ENCODE measurements at regions not wholly inside any gene's neighbourhood (a gene's known extent, or its start where the extent isn't known, plus 50 kb on each side); places are given as distances from the start of the nearest gene placed in this dataset.

- no peaks in the 10 kb centered on the region for H3K36me3 ChIP-seq (replicated peaks; ENCODE audit: control insufficient read depth, insufficient read depth, low read length)
- DNase-seq: no peak
- peaks cover 25% of the 10 kb centered on the region for H3K27me3 ChIP-seq (ENCODE audit: control insufficient read depth, insufficient read depth, low read length)
- no peak overlapping the region for H3K4me3 ChIP-seq (ENCODE audit: insufficient read depth, low read depth, low read length)
These were observed 64.2 kb upstream of the BHLHE23 start for GRCh38 chr20:63070771-63071540.

GRCh38 chr20:63070301-63070625 lies 63.5 kb upstream of the BHLHE23 start:
- H3K27me3 ChIP-seq (ENCODE audit: control insufficient read depth, insufficient read depth, low read length): peaks cover 25% of the 10 kb centered on the region
- H3K36me3 ChIP-seq (replicated peaks; ENCODE audit: control insufficient read depth, insufficient read depth, low read length): no peaks in the 10 kb centered on the region
- no peak overlapping the region for H3K4me3 ChIP-seq (ENCODE audit: insufficient read depth, low read depth, low read length)
- DNase-seq: no peak

- Histone ChIP-seq H3K4me3 (ENCODE audit: insufficient read depth, low read depth, low read length) (no peak overlapping the region), H3K27me3 (ENCODE audit: control insufficient read depth, insufficient read depth, low read length) (peaks cover 25% of the 10 kb centered on the region), H3K36me3 (replicated peaks; ENCODE audit: control insufficient read depth, insufficient read depth, low read length) (no peaks in the 10 kb centered on the region)
- DNase-seq: no peak
These were observed 62.1 kb upstream of the BHLHE23 start for GRCh38 chr20:63068711-63069367.

DNA sequence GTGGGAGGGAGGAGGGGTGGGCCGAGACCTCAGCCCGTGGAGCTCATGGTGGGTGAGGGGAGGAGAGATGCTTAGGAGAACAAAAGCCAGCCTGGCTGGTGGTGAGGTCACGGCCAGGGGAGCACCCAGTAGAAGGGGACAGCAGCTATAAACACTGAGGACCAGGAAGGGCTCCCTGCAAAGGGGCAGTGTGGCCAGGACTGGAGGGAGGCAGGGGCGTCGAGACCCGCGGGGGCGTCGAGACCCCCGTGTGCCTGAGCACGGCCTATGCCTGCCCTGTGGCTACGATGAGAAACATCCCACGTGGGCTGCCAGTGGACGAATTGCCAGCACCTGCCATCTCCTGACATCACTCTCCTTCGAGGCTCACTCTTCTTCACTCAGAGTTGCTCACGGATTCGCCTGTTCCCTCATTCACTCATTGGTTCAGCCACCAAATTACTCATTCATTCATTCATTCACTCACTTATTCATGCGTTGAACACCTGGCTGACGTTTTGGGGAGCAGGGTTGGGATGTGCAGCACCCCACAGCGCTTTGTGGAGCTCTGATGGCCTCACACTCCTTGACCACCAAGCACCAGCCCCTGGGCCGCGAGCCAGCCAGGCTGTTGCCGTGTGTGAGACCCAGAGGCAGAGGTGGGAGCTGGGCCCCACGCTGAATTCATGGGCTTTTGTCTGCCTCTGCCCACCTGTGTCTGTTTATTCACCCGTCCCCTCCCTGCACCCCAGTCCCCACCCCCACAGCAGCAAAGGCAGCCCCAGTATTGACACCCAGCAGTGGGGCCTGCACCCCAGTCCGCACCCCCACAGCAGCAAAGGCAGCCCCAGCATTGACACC lies 61.2 kb upstream of the BHLHE23 start:
- no peaks in the 10 kb centered on the region for H3K36me3 ChIP-seq (replicated peaks; ENCODE audit: control insufficient read depth, insufficient read depth, low read length)
- H3K4me3 ChIP-seq (ENCODE audit: insufficient read depth, low read depth, low read length): no peak overlapping the region

GRCh38 chr20:63067266-63067635 lies 60.5 kb upstream of the BHLHE23 start:
- no peak for DNase-seq
- Histone ChIP-seq H3K4me3 (ENCODE audit: insufficient read depth, low read depth, low read length) (no peak overlapping the region), H3K36me3 (replicated peaks; ENCODE audit: control insufficient read depth, insufficient read depth, low read length) (no peaks in the 10 kb centered on the region), H3K27me3 (ENCODE audit: control insufficient read depth, insufficient read depth, low read length) (peaks cover 11% of the 10 kb centered on the region)

More for the DNA sequence above, 61.2 kb upstream of the BHLHE23 start:
- peaks cover 18% of the 10 kb centered on the region for H3K27me3 ChIP-seq (ENCODE audit: control insufficient read depth, insufficient read depth, low read length)
- DNase-seq: no peak

DNA sequence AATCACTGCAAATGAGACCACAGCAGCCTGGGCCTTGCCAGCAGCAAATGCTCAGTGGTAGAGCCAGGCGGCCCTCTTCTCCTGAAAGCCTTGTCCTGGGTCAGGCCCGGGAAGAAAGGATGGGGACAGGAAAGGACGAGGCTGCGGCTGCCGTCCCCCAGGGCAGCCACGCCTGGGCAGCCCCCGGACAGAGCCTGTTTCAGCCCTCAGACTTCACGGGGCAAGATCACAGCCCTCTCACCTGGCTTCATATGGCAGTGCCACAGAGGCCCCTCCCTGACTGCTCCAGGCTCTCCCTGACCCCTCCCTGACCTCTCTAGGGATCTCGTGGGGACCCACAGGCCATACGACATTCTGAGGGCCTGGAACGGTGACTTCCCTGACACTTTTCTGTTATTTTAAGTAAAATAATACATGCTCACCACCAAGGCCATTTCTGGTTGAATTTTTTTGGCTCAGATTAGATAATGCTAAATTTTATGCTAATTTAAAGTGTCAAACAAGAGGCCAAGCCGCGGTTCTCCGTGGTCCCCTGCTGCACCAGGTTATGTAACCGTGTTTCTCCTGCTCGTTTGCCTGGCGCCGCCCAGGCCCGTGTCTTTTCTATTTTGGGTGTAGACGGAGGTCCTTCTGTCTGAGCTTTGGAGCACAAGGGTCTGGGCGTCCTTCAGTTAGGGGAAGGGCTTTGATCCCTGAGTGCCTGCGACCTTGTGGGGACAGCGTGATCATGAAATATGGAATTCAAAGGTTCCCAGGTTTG lies 59.9 kb upstream of the BHLHE23 start:
- no peak overlapping the region for H3K4me3 ChIP-seq (ENCODE audit: insufficient read depth, low read depth, low read length)
- DNase-seq: no peak

GRCh38 chr20:63065911-63066310 lies 59.1 kb upstream of the BHLHE23 start:
- Histone ChIP-seq H3K4me3 (ENCODE audit: insufficient read depth, low read depth, low read length) (no peak overlapping the region), H3K36me3 (replicated peaks; ENCODE audit: control insufficient read depth, insufficient read depth, low read length) (no peaks in the 10 kb centered on the region), H3K27me3 (ENCODE audit: control insufficient read depth, insufficient read depth, low read length) (peaks cover 4% of the 10 kb centered on the region)
- DNase-seq: peak; percentile 45

More for the DNA sequence above, 59.9 kb upstream of the BHLHE23 start:
- Histone ChIP-seq H3K36me3 (replicated peaks; ENCODE audit: control insufficient read depth, insufficient read depth, low read length) (no peaks in the 10 kb centered on the region), H3K27me3 (ENCODE audit: control insufficient read depth, insufficient read depth, low read length) (peaks cover 11% of the 10 kb centered on the region)

DNA sequence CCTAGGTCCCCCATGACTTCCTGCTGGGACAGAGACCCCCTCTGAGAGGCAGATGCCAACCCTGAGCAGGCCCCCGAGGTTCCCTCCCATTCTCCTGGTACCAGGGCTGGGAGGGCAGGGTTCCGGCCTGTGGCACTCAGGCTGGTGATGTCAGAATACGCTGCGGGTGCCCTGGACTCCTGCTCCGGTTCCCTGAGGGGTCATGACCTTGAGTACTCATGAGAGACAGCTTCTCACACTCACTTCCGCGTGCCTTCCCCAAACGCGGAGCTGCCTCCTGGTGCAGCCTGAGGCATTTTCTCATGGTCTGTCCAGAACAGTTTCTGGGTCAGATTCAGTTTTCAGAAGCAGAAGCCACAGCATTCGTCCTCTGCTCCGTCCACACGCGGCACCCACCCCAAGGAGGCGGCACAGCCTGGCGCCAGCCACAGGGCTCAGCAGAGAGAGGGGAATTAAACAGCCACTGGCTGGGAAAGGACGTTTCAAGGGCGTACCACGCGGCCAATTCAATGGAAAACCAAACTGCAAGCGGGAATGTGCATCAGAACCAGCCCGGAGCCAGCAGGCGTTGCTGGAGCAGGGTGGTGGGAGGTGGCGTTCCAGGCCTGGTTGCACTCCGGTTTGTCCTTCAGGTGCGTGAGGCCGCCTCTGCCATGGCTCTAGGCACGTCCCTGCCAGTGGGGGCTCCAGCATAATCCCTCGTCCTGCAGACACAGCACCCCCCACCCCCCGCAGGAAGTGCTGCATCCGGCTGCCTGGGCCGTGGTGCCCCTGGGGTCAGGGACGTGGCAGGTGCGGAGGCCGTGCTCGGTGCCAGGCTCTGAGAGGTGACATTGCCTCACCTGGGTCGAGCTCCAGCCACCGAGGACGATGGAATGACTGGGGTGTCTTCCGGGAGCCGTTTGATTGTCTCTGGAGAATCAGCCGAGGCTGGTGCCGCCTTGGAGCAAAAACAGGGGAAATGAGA lies 58.3 kb upstream of the BHLHE23 start:
- Histone ChIP-seq H3K4me3 (ENCODE audit: insufficient read depth, low read depth, low read length) (no peak overlapping the region), H3K36me3 (replicated peaks; ENCODE audit: control insufficient read depth, insufficient read depth, low read length) (no peaks in the 10 kb centered on the region), H3K27me3 (ENCODE audit: control insufficient read depth, insufficient read depth, low read length) (no peaks in the 10 kb centered on the region)
- DNase-seq: peak; percentile 66

DNA sequence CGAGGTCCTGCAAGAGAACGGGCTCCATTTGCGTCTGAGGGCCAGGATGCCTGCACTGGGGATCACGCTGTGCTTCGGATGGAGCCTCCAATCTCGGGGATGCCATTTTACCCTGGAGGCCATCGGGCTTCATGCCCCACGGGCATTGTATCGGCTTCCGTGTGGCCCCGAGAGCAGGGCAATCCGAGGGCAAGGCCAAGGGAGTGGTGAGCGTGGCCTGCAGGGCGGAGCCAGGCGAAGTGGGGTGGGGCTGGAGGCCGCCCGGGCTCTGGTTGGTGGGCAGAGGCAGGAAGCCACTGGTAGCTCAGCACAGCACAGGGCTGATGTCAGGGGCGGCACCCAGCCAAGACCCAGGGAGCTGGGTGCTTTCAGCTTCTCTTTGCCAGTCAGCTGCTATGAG lies 57.5 kb upstream of the BHLHE23 start:
- no peak overlapping the region for H3K4me3 ChIP-seq (ENCODE audit: insufficient read depth, low read depth, low read length)
- H3K36me3 ChIP-seq (replicated peaks; ENCODE audit: control insufficient read depth, insufficient read depth, low read length): no peaks in the 10 kb centered on the region
- DNase-seq: peak; percentile 81
- H3K27me3 ChIP-seq (ENCODE audit: control insufficient read depth, insufficient read depth, low read length): no peaks in the 10 kb centered on the region

GRCh38 chr20:63062188-63063140 lies 55.7 kb upstream of the BHLHE23 start:
- H3K4me3 ChIP-seq (ENCODE audit: insufficient read depth, low read depth, low read length): no peak overlapping the region
- no peaks in the 10 kb centered on the region for H3K36me3 ChIP-seq (replicated peaks; ENCODE audit: control insufficient read depth, insufficient read depth, low read length)
- no peaks in the 10 kb centered on the region for H3K27me3 ChIP-seq (ENCODE audit: control insufficient read depth, insufficient read depth, low read length)
- DNase-seq: peak; percentile 31

- Histone ChIP-seq H3K36me3 (replicated peaks; ENCODE audit: control insufficient read depth, insufficient read depth, low read length) (no peaks in the 10 kb centered on the region), H3K4me3 (ENCODE audit: insufficient read depth, low read depth, low read length) (no peak overlapping the region), H3K27me3 (ENCODE audit: control insufficient read depth, insufficient read depth, low read length) (no peaks in the 10 kb centered on the region)
- no peak for DNase-seq
These were observed 55.0 kb upstream of the BHLHE23 start for GRCh38 chr20:63061771-63062100.

DNA sequence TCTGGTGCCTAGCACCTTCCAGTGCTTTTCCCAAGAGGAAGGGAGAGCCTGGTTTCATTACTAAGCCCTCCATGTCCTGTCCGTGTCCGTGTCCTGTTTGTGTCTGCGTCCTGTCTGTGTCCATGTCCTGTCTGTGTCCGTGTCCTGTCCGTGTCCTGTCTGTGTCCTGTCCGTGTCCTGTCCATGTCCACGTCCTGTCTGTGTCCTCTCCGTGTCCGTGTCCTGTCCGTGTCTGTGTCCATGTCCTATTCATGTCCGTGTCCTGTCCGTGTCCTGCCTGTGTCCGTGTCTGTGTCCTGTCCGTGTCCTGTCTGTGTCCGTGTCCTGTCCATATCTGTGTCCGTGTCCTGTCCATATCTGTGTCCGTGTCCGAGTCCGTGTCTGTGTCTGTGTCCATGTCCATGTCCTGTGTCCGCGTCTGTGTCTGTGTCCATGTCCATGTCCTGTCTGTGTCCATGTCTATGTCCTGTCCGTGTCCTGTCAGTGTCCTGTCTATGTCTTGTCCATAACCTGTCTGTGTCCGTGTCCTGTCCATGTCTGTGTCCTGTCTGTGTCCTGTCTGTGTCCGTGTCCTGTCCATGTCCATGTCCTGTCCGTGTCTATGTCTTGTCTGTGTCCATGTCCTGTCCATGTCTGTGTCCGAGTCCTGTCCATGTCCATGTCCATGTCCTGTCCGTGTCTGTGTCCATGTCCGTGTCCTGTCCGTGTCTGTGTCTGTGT lies 54.4 kb upstream of the BHLHE23 start:
- DNase-seq: no peak
- Histone ChIP-seq H3K4me3 (ENCODE audit: insufficient read depth, low read depth, low read length) (no peak overlapping the region), H3K36me3 (replicated peaks; ENCODE audit: control insufficient read depth, insufficient read depth, low read length) (no peaks in the 10 kb centered on the region), H3K27me3 (ENCODE audit: control insufficient read depth, insufficient read depth, low read length) (no peaks in the 10 kb centered on the region)
